ENCODE measurements at regions not wholly inside any gene's neighbourhood (a gene's known extent, or its start where the extent isn't known, plus 50 kb on each side); places are given as distances from the start of the nearest gene placed in this dataset.

DNA sequence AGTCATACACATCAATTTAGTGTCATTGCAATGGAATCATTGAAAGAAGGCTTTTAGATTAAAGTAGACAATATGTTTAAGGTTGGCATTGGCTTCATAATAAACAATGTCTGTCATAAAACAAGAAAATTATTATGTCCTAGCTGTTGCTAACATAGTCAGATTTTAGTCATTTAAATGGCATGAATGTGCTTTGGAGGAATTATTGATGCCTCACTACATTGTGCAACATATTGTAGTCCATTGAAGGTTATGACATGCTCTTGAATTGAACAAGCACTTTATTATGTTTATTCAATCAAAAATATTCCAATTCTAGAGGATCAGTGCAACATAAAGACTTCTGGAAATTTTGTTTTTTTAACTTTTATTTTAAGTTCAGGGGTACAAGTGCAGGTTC lies 489.8 kb upstream of the AMOT start:
- no peak for TF ChIP-seq CTCF (tag by site-specific recombination; IDR thresholded peaks at IDR 0.05)
- TF ChIP-seq ZBTB49 (tag by site-specific recombination; IDR thresholded peaks at IDR 0.05; ENCODE audit: low read depth): no peak
- TF ChIP-seq TCF7L2 (IDR thresholded peaks at IDR 0.05; ENCODE audit: borderline replicate concordance, low read depth, low read length): no peak

All from HEK293 (cell line).